ENCODE measurements at regions not wholly inside any gene's neighbourhood (a gene's known extent, or its start where the extent isn't known, plus 50 kb on each side); places are given as distances from the start of the nearest gene placed in this dataset.

DNA sequence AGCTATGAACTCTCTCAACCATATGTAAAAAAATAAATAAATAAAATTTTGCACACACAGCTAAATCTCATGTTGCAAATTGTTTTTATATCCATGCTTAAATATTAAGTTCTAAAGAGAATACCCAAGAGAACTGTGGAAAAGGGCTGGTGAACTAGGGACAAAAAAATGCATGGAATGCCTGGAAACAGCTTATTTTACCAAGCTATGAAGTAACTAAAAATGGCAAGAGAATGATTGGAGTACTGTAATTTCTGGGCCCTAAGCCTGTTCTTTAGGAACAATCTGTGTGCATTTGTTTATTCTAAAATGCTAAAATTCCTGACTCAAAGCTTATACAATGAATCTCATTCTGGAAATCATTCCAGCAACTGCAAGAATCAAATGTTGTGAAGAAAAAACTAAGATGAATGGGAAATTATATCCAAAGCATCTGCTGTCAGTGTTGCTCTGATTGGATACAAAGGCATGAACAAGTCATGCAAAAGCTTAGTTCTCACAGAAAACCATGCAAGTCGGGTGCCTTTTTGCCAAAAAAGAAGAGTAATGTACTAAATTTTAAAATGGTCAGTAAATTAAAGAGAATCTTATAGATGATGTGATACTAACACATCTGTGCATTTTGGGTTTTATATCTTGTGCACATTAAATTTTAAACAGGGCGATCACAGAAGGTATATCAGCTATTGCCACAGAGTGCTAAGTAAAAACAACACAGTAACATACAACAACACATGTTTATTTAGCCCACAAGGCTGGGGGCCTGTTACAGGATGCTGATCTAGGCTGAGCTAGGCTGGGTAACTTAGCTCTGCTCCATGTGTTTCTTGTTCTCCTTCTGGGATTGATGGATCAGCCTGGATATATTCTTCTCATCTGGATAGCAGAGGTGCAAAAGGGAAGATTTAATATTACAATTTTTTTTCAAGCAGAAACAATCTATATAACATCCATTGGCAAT is 453.5 kb upstream of the SEMA3A start:
- H3K4me1 ChIP-seq (ENCODE audit: insufficient read depth, low read length): no peaks in the 10 kb centered on the region
- no peak overlapping the region for H3K27ac ChIP-seq (ENCODE audit: low read length)
- H4K20me1 ChIP-seq (ENCODE audit: insufficient read depth, low read length): no peaks in the 10 kb centered on the region
- no peak overlapping the region for H2AFZ ChIP-seq (ENCODE audit: low read depth, low read length)
- no peak overlapping the region for H3K4me3 ChIP-seq (ENCODE audit: low read depth in 1 of 2, low read length in 2 of 2)
- ATAC-seq (ENCODE audit: insufficient read depth, low read depth): no peak
- no peaks in the 10 kb centered on the region for H3K79me2 ChIP-seq (ENCODE audit: insufficient read depth, low read length)
- no peak overlapping the region for H3K9ac ChIP-seq (ENCODE audit: low read depth, low read length)
- H3K27me3 ChIP-seq (ENCODE audit: insufficient read depth, low read length, poor library complexity): no peaks in the 10 kb centered on the region
- H3K9me3 ChIP-seq (ENCODE audit: insufficient read depth, low read length, severe bottlenecking): no peaks in the 10 kb centered on the region
- H3K4me2 ChIP-seq (ENCODE audit: insufficient read depth, low read length): no peak overlapping the region
- no peak for DNase-seq
- H3K36me3 ChIP-seq (ENCODE audit: insufficient read depth, low read length): no peaks in the 10 kb centered on the region
- TF ChIP-seq, protein P1, sequence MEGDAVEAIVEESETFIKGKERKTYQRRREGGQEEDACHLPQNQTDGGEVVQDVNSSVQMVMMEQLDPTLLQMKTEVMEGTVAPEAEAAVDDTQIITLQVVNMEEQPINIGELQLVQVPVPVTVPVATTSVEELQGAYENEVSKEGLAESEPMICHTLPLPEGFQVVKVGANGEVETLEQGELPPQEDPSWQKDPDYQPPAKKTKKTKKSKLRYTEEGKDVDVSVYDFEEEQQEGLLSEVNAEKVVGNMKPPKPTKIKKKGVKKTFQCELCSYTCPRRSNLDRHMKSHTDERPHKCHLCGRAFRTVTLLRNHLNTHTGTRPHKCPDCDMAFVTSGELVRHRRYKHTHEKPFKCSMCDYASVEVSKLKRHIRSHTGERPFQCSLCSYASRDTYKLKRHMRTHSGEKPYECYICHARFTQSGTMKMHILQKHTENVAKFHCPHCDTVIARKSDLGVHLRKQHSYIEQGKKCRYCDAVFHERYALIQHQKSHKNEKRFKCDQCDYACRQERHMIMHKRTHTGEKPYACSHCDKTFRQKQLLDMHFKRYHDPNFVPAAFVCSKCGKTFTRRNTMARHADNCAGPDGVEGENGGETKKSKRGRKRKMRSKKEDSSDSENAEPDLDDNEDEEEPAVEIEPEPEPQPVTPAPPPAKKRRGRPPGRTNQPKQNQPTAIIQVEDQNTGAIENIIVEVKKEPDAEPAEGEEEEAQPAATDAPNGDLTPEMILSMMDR (IDR thresholded peaks at IDR 0.05; ENCODE audit: borderline replicate concordance, extremely low read depth, low read length, poor library complexity, severe bottlenecking): no peak
- no peak for TF ChIP-seq EZH2 (IDR thresholded peaks at IDR 0.05; ENCODE audit: borderline replicate concordance, low read depth, low read length, severe bottlenecking)

- no peak for ATAC-seq (ENCODE audit: insufficient read depth, low read depth)
- H3K4me2 ChIP-seq (ENCODE audit: insufficient read depth, low read length): no peak overlapping the region
Measured at GRCh38 chr7:84642611-84643010, 448.0 kb upstream of the SEMA3A start.

DNA sequence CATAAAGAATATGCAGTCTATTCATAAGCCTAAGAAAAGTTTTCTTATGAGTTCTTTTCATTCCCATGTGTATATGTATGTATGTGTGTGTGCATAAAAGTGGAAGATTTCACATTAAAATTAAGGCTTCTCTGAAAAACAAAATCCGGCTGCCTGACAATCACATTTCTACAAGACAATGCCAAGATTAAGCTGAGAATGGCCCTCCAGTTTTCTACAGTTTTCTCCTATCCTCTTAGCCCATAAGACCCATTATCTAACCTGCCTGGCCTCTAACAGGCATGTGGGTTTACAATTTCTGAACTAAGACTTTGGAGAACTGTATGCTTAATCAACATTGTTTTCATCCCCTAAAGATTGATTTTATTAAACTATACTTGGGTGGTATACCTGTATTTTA is 446.0 kb upstream of the SEMA3A start:
- no peaks in the 10 kb centered on the region for H3K79me2 ChIP-seq (ENCODE audit: insufficient read depth, low read length)
- H3K36me3 ChIP-seq (ENCODE audit: insufficient read depth, low read length): no peaks in the 10 kb centered on the region
- H2AFZ ChIP-seq (ENCODE audit: low read depth, low read length): no peak overlapping the region
- H3K4me1 ChIP-seq (ENCODE audit: insufficient read depth, low read length): no peaks in the 10 kb centered on the region
- no peak overlapping the region for H3K27ac ChIP-seq (ENCODE audit: low read length)
- no peaks in the 10 kb centered on the region for H3K27me3 ChIP-seq (ENCODE audit: insufficient read depth, low read length, poor library complexity)
- no peaks in the 10 kb centered on the region for H4K20me1 ChIP-seq (ENCODE audit: insufficient read depth, low read length)
- ATAC-seq (ENCODE audit: insufficient read depth, low read depth): no peak
- H3K4me2 ChIP-seq (ENCODE audit: insufficient read depth, low read length): no peak overlapping the region
- TF ChIP-seq EZH2 (IDR thresholded peaks at IDR 0.05; ENCODE audit: borderline replicate concordance, low read depth, low read length, severe bottlenecking): no peak
- TF ChIP-seq, protein P1 (IDR thresholded peaks at IDR 0.05; ENCODE audit: borderline replicate concordance, extremely low read depth, low read length, poor library complexity, severe bottlenecking): no peak
- H3K9me3 ChIP-seq (ENCODE audit: insufficient read depth, low read length, severe bottlenecking): no peaks in the 10 kb centered on the region
- DNase-seq: no peak
- H3K9ac ChIP-seq (ENCODE audit: low read depth, low read length): no peak overlapping the region
- no peak overlapping the region for H3K4me3 ChIP-seq (ENCODE audit: low read depth in 1 of 2, low read length in 2 of 2)

More at GRCh38 chr7:84642611-84643010, 448.0 kb upstream of the SEMA3A start:
- Histone ChIP-seq H2AFZ (ENCODE audit: low read depth, low read length) (no peak overlapping the region), H3K27me3 (ENCODE audit: insufficient read depth, low read length, poor library complexity) (no peaks in the 10 kb centered on the region), H3K9ac (ENCODE audit: low read depth, low read length) (no peak overlapping the region), H3K79me2 (ENCODE audit: insufficient read depth, low read length) (no peaks in the 10 kb centered on the region), H3K4me1 (ENCODE audit: insufficient read depth, low read length) (no peaks in the 10 kb centered on the region), H3K4me3 (ENCODE audit: low read depth in 1 of 2, low read length in 2 of 2) (no peak overlapping the region), H3K27ac (ENCODE audit: low read length) (no peak overlapping the region), H3K36me3 (ENCODE audit: insufficient read depth, low read length) (no peaks in the 10 kb centered on the region), H4K20me1 (ENCODE audit: insufficient read depth, low read length) (no peaks in the 10 kb centered on the region), H3K9me3 (ENCODE audit: insufficient read depth, low read length, severe bottlenecking) (no peaks in the 10 kb centered on the region)
- TF ChIP-seq EZH2 (IDR thresholded peaks at IDR 0.05; ENCODE audit: borderline replicate concordance, low read depth, low read length, severe bottlenecking): no peak
- TF ChIP-seq, protein P1 (IDR thresholded peaks at IDR 0.05; ENCODE audit: borderline replicate concordance, extremely low read depth, low read length, poor library complexity, severe bottlenecking): no peak
- DNase-seq: no peak

Measured in DND-41 (cell line).